HG03378 (cell line): ENCODE measurements at regions not wholly inside any gene's neighbourhood (a gene's known extent, or its start where the extent isn't known, plus 50 kb on each side); places are given as distances from the start of the nearest gene placed in this dataset.

Experiments
- ATAC-seq: cut with Tn5 transposase; IDR thresholded peaks from one replicate; pipeline ENCODE4 v1.9.1; 2021; ENCODE audit warnings: mild to moderate bottlenecking, moderate library complexity; ENCODE audit not compliant: unreplicated experiment

- no peak for ATAC-seq
These were observed 127.2 kb upstream of the SMIM21 start for GRCh38 chr18:75554644-75555185.

GRCh38 chr18:75554176-75554575, 126.7 kb upstream of the SMIM21 start:
- ATAC-seq = no peak

- no peak for ATAC-seq
These were observed 125.5 kb upstream of the SMIM21 start for GRCh38 chr18:75553021-75553420.

- no peak for ATAC-seq
These were observed 123.6 kb upstream of the SMIM21 start for GRCh38 chr18:75551071-75551470.

- ATAC-seq = no peak
These were observed 120.9 kb upstream of the SMIM21 start for GRCh38 chr18:75548353-75548905.

GRCh38 chr18:75546964-75547363, 119.5 kb upstream of the SMIM21 start:
- no peak for ATAC-seq

- ATAC-seq = no peak
These were observed 117.7 kb upstream of the SMIM21 start for GRCh38 chr18:75545189-75545588.

GRCh38 chr18:75544496-75544895, 117.0 kb upstream of the SMIM21 start:
- no peak for ATAC-seq

- ATAC-seq = no peak
These were observed 116.6 kb upstream of the SMIM21 start for GRCh38 chr18:75544051-75544481.

GRCh38 chr18:75538727-75539126, 111.2 kb upstream of the SMIM21 start:
- no peak for ATAC-seq

GRCh38 chr18:75533950-75534349, 106.4 kb upstream of the SMIM21 start:
- ATAC-seq = no peak

- ATAC-seq = no peak
These were observed 105.7 kb upstream of the SMIM21 start for GRCh38 chr18:75533209-75533608.

GRCh38 chr18:75531851-75532459, 104.5 kb upstream of the SMIM21 start:
- ATAC-seq = no peak

- no peak for ATAC-seq
These were observed 103.8 kb upstream of the SMIM21 start for GRCh38 chr18:75531212-75531850.

- ATAC-seq = no peak
These were observed 103.2 kb upstream of the SMIM21 start for GRCh38 chr18:75530566-75531211.

- ATAC-seq = no peak
These were observed 102.6 kb upstream of the SMIM21 start for GRCh38 chr18:75530118-75530517.

GRCh38 chr18:75529394-75529793, 101.9 kb upstream of the SMIM21 start:
- ATAC-seq = no peak

GRCh38 chr18:75527848-75528685, 100.6 kb upstream of the SMIM21 start:
- ATAC-seq = no peak

- no peak for ATAC-seq
These were observed 98.5 kb upstream of the SMIM21 start for GRCh38 chr18:75526038-75526437.

- ATAC-seq = no peak
These were observed 97.8 kb upstream of the SMIM21 start for GRCh38 chr18:75525331-75525730.

GRCh38 chr18:75524841-75525240, 97.3 kb upstream of the SMIM21 start:
- ATAC-seq = no peak
